Right lobe of liver (tissue), 6 donors: ENCODE measurements at regions not wholly inside any gene's neighbourhood (a gene's known extent, or its start where the extent isn't known, plus 50 kb on each side); places are given as distances from the start of the nearest gene placed in this dataset.

Experiments used
- ATAC-seq, 4 donors: fragments of 200-7000 bp; cut with Tn5 transposase; one replicate each; pipeline ENCODE4 v1.9.1; 2020; ENCODE audit warnings: mild to moderate bottlenecking in 4 of 4, moderate library complexity in 4 of 4
- DNase-seq, 3 donors: peaks; one replicate each; pipeline ENCODE4 v3.0.0-alpha.2; 2020
- H3K27ac ChIP-seq, 3 donors: fragments of 200-600 bp; one replicate each; pipeline ENCODE4 v1.8.0; 2022
- H3K27me3 ChIP-seq, 2 donors: fragments of 200-600 bp; one replicate each; pipeline ENCODE4 v1.8.0; 2022
- H3K36me3 ChIP-seq, 4 donors: fragments of 200-600 bp; sonication (generic) in 1 of 4; one replicate each; pipeline versions ENCODE4 v1.5.1 to v1.8.0; 2017 to 2022; ENCODE audit warnings: control low read depth in 1 of 4
- H3K4me1 ChIP-seq, 4 donors: fragments of 200-600 bp; sonication (generic) in 1 of 4; one replicate each; pipeline versions ENCODE4 v1.5.1 to v1.8.0; 2017 to 2022; ENCODE audit warnings: control low read depth in 1 of 4
- H3K4me3 ChIP-seq, 3 donors: fragments of 200-600 bp; one replicate each; pipeline ENCODE4 v1.8.0; 2022
- H3K9me3 ChIP-seq, 4 donors: fragments of 200-600 bp; sonication (generic) in 1 of 4; one replicate each; pipeline versions ENCODE4 v1.5.1 to v1.8.0; 2017 to 2022; ENCODE audit warnings: control low read depth in 1 of 4
- POLR2A ChIP-seq: fragments of 450-650 bp; IDR thresholded peaks from one replicate; pipeline ENCODE4 v1.6.1; 2017; ENCODE audit warnings: antibody characterized with exemption, mild to moderate bottlenecking
- WGBS: methylation state at CpG from one replicate; pipeline ENCODE4 v1.1.6; 2018; ENCODE audit warnings: low coverage, low lambda C conversion rate; ENCODE audit not compliant: insufficient coverage; ENCODE audit errors: missing lambda C conversion rate; 5-methylcytosine and 5-hydroxymethylcytosine counted together
- intact Hi-C, 2 donors: fragments of 100-400 bp; cut with DNase I; formaldehyde crosslinking; loops; one replicate each; pipeline versions ENCODE4 v1.11.2 to v1.14.1; 2022
- TF ChIP-seq, protein P1 (sequence below), 4 donors: fragments of 200-600 bp in 3 of 4; fragments of 450-650 bp in 1 of 4; IDR thresholded peaks; one replicate each; pipeline versions ENCODE4 v1.5.1 to v1.8.0; 2016 to 2022; ENCODE audit warnings: antibody characterized with exemption in 4 of 4, mild to moderate bottlenecking in 2 of 4
- donor health status: DM: no; HTN: yes; CAD: no.
- donor health status: DM: no; HTN: no; CAD: no.
- donor health status: DM: no; HTN: no; CAD: no.
- donor health status: DM: no; HTN: yes; CAD: no.
- donor health status: DM: no; HTN: yes; CAD: no.

DNA sequence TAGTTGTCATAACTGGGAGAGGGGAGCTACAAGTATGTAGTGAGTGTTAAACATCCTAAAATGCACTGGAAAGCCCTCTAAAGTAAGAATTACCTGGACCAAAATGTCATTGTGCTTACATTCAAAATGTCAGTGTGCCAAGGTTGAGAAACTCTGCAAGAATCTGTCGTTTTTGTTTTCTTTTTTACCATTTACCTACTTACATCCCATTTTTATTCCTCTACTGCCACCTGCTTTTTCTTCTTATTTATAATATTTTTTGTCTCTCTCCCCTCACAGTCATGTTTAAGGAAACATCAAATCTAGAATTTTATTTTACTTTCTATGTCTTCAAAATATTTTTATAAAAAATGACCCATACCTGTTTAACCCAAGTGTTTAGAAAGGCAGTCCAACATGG, 226.4 kb downstream of the PCDH17 start:
- Histone ChIP-seq H3K9me3 (no peaks in the 10 kb centered on the region), H3K36me3 (no peaks in the 10 kb centered on the region), H3K27me3 (no peaks in the 10 kb centered on the region), H3K4me3 (no peak overlapping the region), H3K27ac (no peak overlapping the region), H3K4me1 (no peaks in the 10 kb centered on the region)
- intact Hi-C loops = no loop called here
- TF ChIP-seq POLR2A = no peak
- TF ChIP-seq, protein P1, sequence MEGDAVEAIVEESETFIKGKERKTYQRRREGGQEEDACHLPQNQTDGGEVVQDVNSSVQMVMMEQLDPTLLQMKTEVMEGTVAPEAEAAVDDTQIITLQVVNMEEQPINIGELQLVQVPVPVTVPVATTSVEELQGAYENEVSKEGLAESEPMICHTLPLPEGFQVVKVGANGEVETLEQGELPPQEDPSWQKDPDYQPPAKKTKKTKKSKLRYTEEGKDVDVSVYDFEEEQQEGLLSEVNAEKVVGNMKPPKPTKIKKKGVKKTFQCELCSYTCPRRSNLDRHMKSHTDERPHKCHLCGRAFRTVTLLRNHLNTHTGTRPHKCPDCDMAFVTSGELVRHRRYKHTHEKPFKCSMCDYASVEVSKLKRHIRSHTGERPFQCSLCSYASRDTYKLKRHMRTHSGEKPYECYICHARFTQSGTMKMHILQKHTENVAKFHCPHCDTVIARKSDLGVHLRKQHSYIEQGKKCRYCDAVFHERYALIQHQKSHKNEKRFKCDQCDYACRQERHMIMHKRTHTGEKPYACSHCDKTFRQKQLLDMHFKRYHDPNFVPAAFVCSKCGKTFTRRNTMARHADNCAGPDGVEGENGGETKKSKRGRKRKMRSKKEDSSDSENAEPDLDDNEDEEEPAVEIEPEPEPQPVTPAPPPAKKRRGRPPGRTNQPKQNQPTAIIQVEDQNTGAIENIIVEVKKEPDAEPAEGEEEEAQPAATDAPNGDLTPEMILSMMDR (IDR thresholded peaks at IDR 0.05) = no peak
- DNase-seq (no peak), ATAC-seq (no peak)
- 7% methylated on average over 1 of the region's 1 CpG for WGBS

DNA sequence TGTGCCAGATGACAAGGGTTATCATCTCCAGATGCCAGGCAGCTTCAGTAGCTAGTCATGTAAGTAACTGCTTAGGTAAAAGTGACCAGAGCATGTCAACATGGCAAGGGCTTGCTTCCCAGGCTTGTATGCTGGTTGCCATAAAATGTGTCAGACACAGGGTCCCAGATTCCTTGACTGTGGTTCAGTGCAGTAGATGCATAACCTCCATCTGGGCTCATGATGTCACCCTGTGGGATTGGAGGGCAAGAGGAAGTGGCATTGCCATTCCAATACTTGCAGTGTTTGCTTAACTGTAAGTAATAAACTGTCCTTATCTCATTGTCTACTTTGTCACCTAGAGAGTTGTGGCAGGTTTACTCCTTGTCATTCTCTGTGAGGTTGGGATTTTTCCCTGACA, 226.8 kb downstream of the PCDH17 start:
- no peak overlapping the region for H3K27ac ChIP-seq
- no peaks in the 10 kb centered on the region for H3K36me3 ChIP-seq
- no peak overlapping the region for H3K4me3 ChIP-seq
- intact Hi-C loops = no loop called here
- ATAC-seq = no peak
- no peaks in the 10 kb centered on the region for H3K9me3 ChIP-seq
- no peak for DNase-seq
- no peaks in the 10 kb centered on the region for H3K4me1 ChIP-seq
- no peaks in the 10 kb centered on the region for H3K27me3 ChIP-seq
- TF ChIP-seq, protein P1 (IDR thresholded peaks at IDR 0.05) = no peak
- TF ChIP-seq POLR2A = no peak

DNA sequence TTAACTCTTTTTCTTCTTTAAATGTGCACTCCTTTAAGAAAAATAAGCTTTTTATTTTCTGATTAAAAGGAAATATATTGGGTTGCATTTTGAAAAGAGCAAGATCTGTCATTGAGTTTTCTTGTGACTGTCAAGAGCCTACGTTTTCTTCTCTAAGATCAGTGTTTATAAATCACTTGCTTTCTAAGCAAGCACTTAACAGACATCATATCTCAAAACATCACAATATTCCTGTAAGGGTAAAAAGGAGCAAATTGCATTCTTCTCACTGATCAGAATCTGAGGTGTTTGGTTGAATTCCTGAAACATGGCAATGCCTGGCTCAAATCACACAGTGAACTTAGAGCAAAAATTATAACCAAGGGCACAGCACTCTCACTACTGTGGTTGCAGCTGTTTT, 231.3 kb downstream of the PCDH17 start:
- Histone ChIP-seq H3K36me3 (no peaks in the 10 kb centered on the region), H3K9me3 (no peaks in the 10 kb centered on the region), H3K4me3 (no peak overlapping the region), H3K4me1 (no peaks in the 10 kb centered on the region), H3K27ac (no peak overlapping the region), H3K27me3 (no peaks in the 10 kb centered on the region)
- no peak for TF ChIP-seq POLR2A
- TF ChIP-seq, protein P1 (IDR thresholded peaks at IDR 0.05) = no peak
- DNase-seq (no peak), ATAC-seq (no peak)
- WGBS = 59% methylated on average over 1 of the region's 1 CpG
- intact Hi-C loops = no loop called here

DNA sequence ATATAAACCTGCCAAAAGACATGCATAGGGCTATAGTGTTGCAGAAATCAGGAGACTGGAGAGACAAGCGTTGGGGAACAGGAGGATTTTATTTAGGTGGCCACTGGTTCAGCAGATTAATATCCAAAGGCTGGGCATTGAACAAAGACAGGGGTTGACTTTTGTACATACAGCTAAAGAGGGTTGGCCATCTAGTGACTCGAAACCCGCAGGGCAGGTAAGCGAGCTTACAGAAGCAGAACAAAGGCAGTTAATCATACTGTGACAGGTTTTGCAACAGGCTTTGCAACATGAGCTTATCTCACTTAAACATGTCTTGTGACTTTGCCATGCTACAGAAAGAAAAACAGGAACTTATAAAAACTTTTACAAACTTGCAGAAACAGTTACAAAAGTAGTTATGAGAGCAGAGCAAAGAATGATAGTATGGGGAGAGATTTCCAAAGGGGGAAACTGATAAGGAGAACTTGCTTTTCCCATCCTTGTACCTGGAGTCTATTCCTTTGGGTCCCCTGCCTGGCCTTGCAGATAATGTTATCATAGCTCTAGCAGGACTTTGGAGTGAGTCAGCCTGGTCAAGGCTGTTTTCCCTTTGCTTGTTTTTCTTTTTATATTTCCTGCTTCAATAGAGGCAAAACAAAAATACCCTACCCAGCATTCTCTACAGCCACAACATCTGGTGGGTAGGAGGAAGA, 234.2 kb downstream of the PCDH17 start:
- Histone ChIP-seq H3K27me3 (no peaks in the 10 kb centered on the region), H3K36me3 (no peaks in the 10 kb centered on the region), H3K9me3 (no peaks in the 10 kb centered on the region), H3K4me3 (no peak overlapping the region), H3K4me1 (no peaks in the 10 kb centered on the region), H3K27ac (no peak overlapping the region)
- TF ChIP-seq, protein P1 (IDR thresholded peaks at IDR 0.05) = no peak
- no peak for TF ChIP-seq POLR2A
- ATAC-seq = no peak
- intact Hi-C loops = no loop called here
- 50% methylated on average over 4 of the region's 4 CpGs for WGBS
- DNase-seq = no peak

DNA sequence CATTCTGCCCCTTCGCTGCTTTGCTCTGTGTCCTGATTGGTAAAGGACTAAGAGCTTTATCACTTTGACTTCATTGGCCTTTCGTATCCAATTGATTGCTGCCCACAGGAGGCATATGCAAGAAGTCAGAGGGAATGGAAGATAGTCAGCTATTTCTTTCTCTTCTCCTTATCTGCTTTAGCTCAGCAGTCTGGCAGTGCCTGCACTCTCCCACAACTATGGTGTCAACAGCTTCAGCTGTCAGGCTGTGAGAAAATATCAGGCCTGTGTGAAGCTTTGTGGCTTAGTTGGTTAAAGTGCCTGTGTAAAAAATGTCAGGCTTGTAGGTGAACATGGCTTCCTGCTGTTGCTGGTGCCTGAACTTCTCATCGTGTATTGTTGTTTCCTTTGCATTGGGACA, 243.0 kb downstream of the PCDH17 start:
- ATAC-seq = no peak
- DNase-seq = no peak
- intact Hi-C loops = no loop called here
- H3K27ac ChIP-seq = no peak overlapping the region
- no peaks in the 10 kb centered on the region for H3K9me3 ChIP-seq
- no peaks in the 10 kb centered on the region for H3K4me1 ChIP-seq
- TF ChIP-seq, protein P1 (IDR thresholded peaks at IDR 0.05) = no peak
- no peak for TF ChIP-seq POLR2A
- H3K27me3 ChIP-seq = no peaks in the 10 kb centered on the region
- no peaks in the 10 kb centered on the region for H3K36me3 ChIP-seq
- no peak overlapping the region for H3K4me3 ChIP-seq
- WGBS = 43% methylated on average over 3 of the region's 3 CpGs
